ENCODE measurements at regions not wholly inside any gene's neighbourhood (a gene's known extent, or its start where the extent isn't known, plus 50 kb on each side); places are given as distances from the start of the nearest gene placed in this dataset.

GRCh38 chr1:29783508-29784275 is 547.4 kb downstream of the PTPRU start:
- Histone ChIP-seq H3K27ac (ENCODE audit: low read depth in 2 of 2, low read length in 1 of 2) (no peak overlapping the region), H3K4me3 (ENCODE audit: low read depth in 1 of 2, low read length in 2 of 2) (no peak overlapping the region), H3K4me1 (ENCODE audit: control insufficient read depth in 2 of 2, insufficient read depth in 2 of 2, low read length in 1 of 2) (no peaks in the 10 kb centered on the region), H3K36me3 (ENCODE audit: control insufficient read depth in 2 of 2, insufficient read depth in 2 of 2, low read length in 1 of 2) (no peaks in the 10 kb centered on the region), H3K27me3 (ENCODE audit: control insufficient read depth in 1 of 2, insufficient read depth in 2 of 2, low read length in 2 of 2) (no peaks in the 10 kb centered on the region), H3K9me3 (ENCODE audit: control insufficient read depth in 2 of 2, insufficient read depth in 1 of 2, low read depth in 1 of 2, low read length in 1 of 2) (no peaks in the 10 kb centered on the region)
- 73 to 74% methylated on average over 17 of the region's 17 CpGs for WGBS, 2 donors

GRCh38 chr1:29782846-29783507 is 546.7 kb downstream of the PTPRU start:
- Histone ChIP-seq H3K9me3 (ENCODE audit: control insufficient read depth in 2 of 2, insufficient read depth in 1 of 2, low read depth in 1 of 2, low read length in 1 of 2) (no peaks in the 10 kb centered on the region), H3K27me3 (ENCODE audit: control insufficient read depth in 1 of 2, insufficient read depth in 2 of 2, low read length in 2 of 2) (no peaks in the 10 kb centered on the region), H3K36me3 (ENCODE audit: control insufficient read depth in 2 of 2, insufficient read depth in 2 of 2, low read length in 1 of 2) (no peaks in the 10 kb centered on the region), H3K4me3 (ENCODE audit: low read depth in 1 of 2, low read length in 2 of 2) (no peak overlapping the region), H3K27ac (ENCODE audit: low read depth in 2 of 2, low read length in 1 of 2) (no peak overlapping the region), H3K4me1 (ENCODE audit: control insufficient read depth in 2 of 2, insufficient read depth in 2 of 2, low read length in 1 of 2) (no peaks in the 10 kb centered on the region)
- 70% methylated on average over 6 of the region's 6 CpGs for WGBS, 2 donors

GRCh38 chr1:29779146-29779545 is 542.8 kb downstream of the PTPRU start:
- H3K9me3 ChIP-seq (ENCODE audit: control insufficient read depth in 2 of 2, insufficient read depth in 1 of 2, low read depth in 1 of 2, low read length in 1 of 2): no peaks in the 10 kb centered on the region
- H3K4me1 ChIP-seq (ENCODE audit: control insufficient read depth in 2 of 2, insufficient read depth in 2 of 2, low read length in 1 of 2): no peaks in the 10 kb centered on the region
- H3K27me3 ChIP-seq (ENCODE audit: control insufficient read depth in 1 of 2, insufficient read depth in 2 of 2, low read length in 2 of 2): no peaks in the 10 kb centered on the region
- no peak overlapping the region for H3K27ac ChIP-seq (ENCODE audit: low read depth in 2 of 2, low read length in 1 of 2)
- 81 to 86% methylated on average over 5 of the region's 5 CpGs for WGBS, 2 donors
- no peaks in the 10 kb centered on the region for H3K36me3 ChIP-seq (ENCODE audit: control insufficient read depth in 2 of 2, insufficient read depth in 2 of 2, low read length in 1 of 2)
- no peak overlapping the region for H3K4me3 ChIP-seq (ENCODE audit: low read depth in 1 of 2, low read length in 2 of 2)

GRCh38 chr1:29777522-29777921 is 541.2 kb downstream of the PTPRU start:
- Histone ChIP-seq H3K36me3 (ENCODE audit: control insufficient read depth in 2 of 2, insufficient read depth in 2 of 2, low read length in 1 of 2) (no peaks in the 10 kb centered on the region), H3K27me3 (ENCODE audit: control insufficient read depth in 1 of 2, insufficient read depth in 2 of 2, low read length in 2 of 2) (no peaks in the 10 kb centered on the region), H3K4me3 (ENCODE audit: low read depth in 1 of 2, low read length in 2 of 2) (no peak overlapping the region), H3K4me1 (ENCODE audit: control insufficient read depth in 2 of 2, insufficient read depth in 2 of 2, low read length in 1 of 2) (no peaks in the 10 kb centered on the region), H3K27ac (ENCODE audit: low read depth in 2 of 2, low read length in 1 of 2) (no peak overlapping the region), H3K9me3 (ENCODE audit: control insufficient read depth in 2 of 2, insufficient read depth in 1 of 2, low read depth in 1 of 2, low read length in 1 of 2) (no peaks in the 10 kb centered on the region)
- 83% methylated on average over 2 of the region's 2 CpGs for WGBS, 2 donors

- Histone ChIP-seq H3K36me3 (ENCODE audit: control insufficient read depth in 2 of 2, insufficient read depth in 2 of 2, low read length in 1 of 2) (no peaks in the 10 kb centered on the region), H3K4me3 (ENCODE audit: low read depth in 1 of 2, low read length in 2 of 2) (no peak overlapping the region), H3K27ac (ENCODE audit: low read depth in 2 of 2, low read length in 1 of 2) (no peak overlapping the region), H3K27me3 (ENCODE audit: control insufficient read depth in 1 of 2, insufficient read depth in 2 of 2, low read length in 2 of 2) (no peaks in the 10 kb centered on the region), H3K4me1 (ENCODE audit: control insufficient read depth in 2 of 2, insufficient read depth in 2 of 2, low read length in 1 of 2) (no peaks in the 10 kb centered on the region), H3K9me3 (ENCODE audit: control insufficient read depth in 2 of 2, insufficient read depth in 1 of 2, low read depth in 1 of 2, low read length in 1 of 2) (no peaks in the 10 kb centered on the region)
- WGBS, 2 donors: 91 to 92% methylated on average over 2 of the region's 2 CpGs
Observed at GRCh38 chr1:29774355-29774754, 538.0 kb downstream of the PTPRU start.

- Histone ChIP-seq H3K27me3 (ENCODE audit: control insufficient read depth in 1 of 2, insufficient read depth in 2 of 2, low read length in 2 of 2) (peaks cover 0 to 2% of the 10 kb centered on the region in 2 donors), H3K9me3 (ENCODE audit: control insufficient read depth in 2 of 2, insufficient read depth in 1 of 2, low read depth in 1 of 2, low read length in 1 of 2) (no peaks in the 10 kb centered on the region), H3K36me3 (ENCODE audit: control insufficient read depth in 2 of 2, insufficient read depth in 2 of 2, low read length in 1 of 2) (no peaks in the 10 kb centered on the region), H3K27ac (ENCODE audit: low read depth in 2 of 2, low read length in 1 of 2) (no peak overlapping the region), H3K4me1 (ENCODE audit: control insufficient read depth in 2 of 2, insufficient read depth in 2 of 2, low read length in 1 of 2) (no peaks in the 10 kb centered on the region), H3K4me3 (ENCODE audit: low read depth in 1 of 2, low read length in 2 of 2) (no peak overlapping the region)
- WGBS, 2 donors: 53 to 61% methylated on average over 4 of the region's 4 CpGs
Observed at GRCh38 chr1:29772584-29773100, 536.3 kb downstream of the PTPRU start.

GRCh38 chr1:29767769-29768425 is 531.6 kb downstream of the PTPRU start:
- H3K4me1 ChIP-seq (ENCODE audit: control insufficient read depth in 2 of 2, insufficient read depth in 2 of 2, low read length in 1 of 2): no peaks in the 10 kb centered on the region
- no peaks in the 10 kb centered on the region for H3K36me3 ChIP-seq (ENCODE audit: control insufficient read depth in 2 of 2, insufficient read depth in 2 of 2, low read length in 1 of 2)
- WGBS, 2 donors: 59% methylated on average over 11 of the region's 11 CpGs
- H3K27ac ChIP-seq (ENCODE audit: low read depth in 2 of 2, low read length in 1 of 2): no peak overlapping the region
- H3K27me3 ChIP-seq (ENCODE audit: control insufficient read depth in 1 of 2, insufficient read depth in 2 of 2, low read length in 2 of 2): peaks cover 0 to 2% of the 10 kb centered on the region in 2 donors
- no peaks in the 10 kb centered on the region for H3K9me3 ChIP-seq (ENCODE audit: control insufficient read depth in 2 of 2, insufficient read depth in 1 of 2, low read depth in 1 of 2, low read length in 1 of 2)
- no peak overlapping the region for H3K4me3 ChIP-seq (ENCODE audit: low read depth in 1 of 2, low read length in 2 of 2)

- Histone ChIP-seq H3K9me3 (ENCODE audit: control insufficient read depth in 2 of 2, insufficient read depth in 1 of 2, low read depth in 1 of 2, low read length in 1 of 2) (no peaks in the 10 kb centered on the region), H3K27ac (ENCODE audit: low read depth in 2 of 2, low read length in 1 of 2) (no peak overlapping the region), H3K27me3 (ENCODE audit: control insufficient read depth in 1 of 2, insufficient read depth in 2 of 2, low read length in 2 of 2) (peaks cover 0 to 2% of the 10 kb centered on the region in 2 donors), H3K4me1 (ENCODE audit: control insufficient read depth in 2 of 2, insufficient read depth in 2 of 2, low read length in 1 of 2) (no peaks in the 10 kb centered on the region), H3K36me3 (ENCODE audit: control insufficient read depth in 2 of 2, insufficient read depth in 2 of 2, low read length in 1 of 2) (no peaks in the 10 kb centered on the region), H3K4me3 (ENCODE audit: low read depth in 1 of 2, low read length in 2 of 2) (no peak overlapping the region)
- 65 to 66% methylated on average over 27 of the region's 27 CpGs for WGBS, 2 donors
Observed at GRCh38 chr1:29767088-29767685, 530.9 kb downstream of the PTPRU start.

GRCh38 chr1:29762635-29763034 is 526.3 kb downstream of the PTPRU start:
- Histone ChIP-seq H3K27ac (ENCODE audit: low read depth in 2 of 2, low read length in 1 of 2) (no peak overlapping the region), H3K27me3 (ENCODE audit: control insufficient read depth in 1 of 2, insufficient read depth in 2 of 2, low read length in 2 of 2) (no peaks in the 10 kb centered on the region), H3K36me3 (ENCODE audit: control insufficient read depth in 2 of 2, insufficient read depth in 2 of 2, low read length in 1 of 2) (no peaks in the 10 kb centered on the region), H3K9me3 (ENCODE audit: control insufficient read depth in 2 of 2, insufficient read depth in 1 of 2, low read depth in 1 of 2, low read length in 1 of 2) (no peaks in the 10 kb centered on the region), H3K4me1 (ENCODE audit: control insufficient read depth in 2 of 2, insufficient read depth in 2 of 2, low read length in 1 of 2) (no peaks in the 10 kb centered on the region), H3K4me3 (ENCODE audit: low read depth in 1 of 2, low read length in 2 of 2) (no peak overlapping the region)
- 79 to 86% methylated on average over 3 of the region's 3 CpGs for WGBS, 2 donors

All from esophagus (tissue), 2 donors.